ENCODE measurements at regions not wholly inside any gene's neighbourhood (a gene's known extent, or its start where the extent isn't known, plus 50 kb on each side); places are given as distances from the start of the nearest gene placed in this dataset.

GRCh38 chr11:134764966-134765365 lies 352.9 kb upstream of the B3GAT1 start:
- Histone ChIP-seq H3K9me3 (ENCODE audit: control insufficient read depth, insufficient read depth, low read length) (no peaks in the 10 kb centered on the region), H3K9ac (ENCODE audit: low read depth, low read length) (no peak overlapping the region)

GRCh38 chr11:134764367-134764766 lies 352.3 kb upstream of the B3GAT1 start:
- Histone ChIP-seq H3K4me1 (ENCODE audit: insufficient read depth, low read length) (no peaks in the 10 kb centered on the region; the same call in 1 of the 2 replicates), H3K36me3 (ENCODE audit: insufficient read depth, low read length) (no peaks in the 10 kb centered on the region), H3K9me3 (ENCODE audit: control insufficient read depth, insufficient read depth, low read length) (no peaks in the 10 kb centered on the region), H3K9ac (ENCODE audit: low read depth, low read length) (no peak overlapping the region)

More at GRCh38 chr11:134764966-134765365, 352.9 kb upstream of the B3GAT1 start:
- H3K36me3 ChIP-seq (ENCODE audit: insufficient read depth, low read length): no peaks in the 10 kb centered on the region
- H3K4me1 ChIP-seq (ENCODE audit: insufficient read depth, low read length): no peaks in the 10 kb centered on the region; the same call in 1 of the 2 replicates

- Histone ChIP-seq H3K36me3 (ENCODE audit: insufficient read depth, low read length) (no peaks in the 10 kb centered on the region), H3K9ac (ENCODE audit: low read depth, low read length) (peak overlapping the region; percentile 52), H3K9me3 (ENCODE audit: control insufficient read depth, insufficient read depth, low read length) (no peaks in the 10 kb centered on the region), H3K4me1 (ENCODE audit: insufficient read depth, low read length) (no peaks in the 10 kb centered on the region; the same call in 1 of the 2 replicates)
Observed at GRCh38 chr11:134763030-134763388, 351.0 kb upstream of the B3GAT1 start.

GRCh38 chr11:134762248-134763029 lies 350.4 kb upstream of the B3GAT1 start:
- peak overlapping the region; percentile 52 for H3K9ac ChIP-seq (ENCODE audit: low read depth, low read length)
- H3K4me1 ChIP-seq (ENCODE audit: insufficient read depth, low read length): no peaks in the 10 kb centered on the region; the same call in 1 of the 2 replicates
- H3K9me3 ChIP-seq (ENCODE audit: control insufficient read depth, insufficient read depth, low read length): no peaks in the 10 kb centered on the region
- H3K36me3 ChIP-seq (ENCODE audit: insufficient read depth, low read length): no peaks in the 10 kb centered on the region

- H3K36me3 ChIP-seq (ENCODE audit: insufficient read depth, low read length): no peaks in the 10 kb centered on the region
- peak overlapping the region; percentile 52; the same call in 1 of the 2 replicates for H3K9ac ChIP-seq (ENCODE audit: low read depth, low read length)
- no peaks in the 10 kb centered on the region; the same call in 1 of the 2 replicates for H3K4me1 ChIP-seq (ENCODE audit: insufficient read depth, low read length)
- H3K9me3 ChIP-seq (ENCODE audit: control insufficient read depth, insufficient read depth, low read length): no peaks in the 10 kb centered on the region
Observed at GRCh38 chr11:134761926-134762247, 349.8 kb upstream of the B3GAT1 start.

- Histone ChIP-seq H3K9me3 (ENCODE audit: control insufficient read depth, insufficient read depth, low read length) (no peaks in the 10 kb centered on the region), H3K9ac (ENCODE audit: low read depth, low read length) (peak overlapping the region; percentile 52; the same call in 1 of the 2 replicates), H3K36me3 (ENCODE audit: insufficient read depth, low read length) (no peaks in the 10 kb centered on the region)
Observed at GRCh38 chr11:134761386-134761785, 349.3 kb upstream of the B3GAT1 start.

GRCh38 chr11:134760957-134761356 lies 348.9 kb upstream of the B3GAT1 start:
- Histone ChIP-seq H3K4me1 (ENCODE audit: insufficient read depth, low read length) (no peaks in the 10 kb centered on the region; the same call in 1 of the 2 replicates), H3K9me3 (ENCODE audit: control insufficient read depth, insufficient read depth, low read length) (no peaks in the 10 kb centered on the region), H3K36me3 (ENCODE audit: insufficient read depth, low read length) (no peaks in the 10 kb centered on the region), H3K9ac (ENCODE audit: low read depth, low read length) (no peak overlapping the region)

More at GRCh38 chr11:134761386-134761785, 349.3 kb upstream of the B3GAT1 start:
- H3K4me1 ChIP-seq (ENCODE audit: insufficient read depth, low read length): no peaks in the 10 kb centered on the region; the same call in 1 of the 2 replicates

- no peaks in the 10 kb centered on the region; the same call in 1 of the 2 replicates for H3K4me1 ChIP-seq (ENCODE audit: insufficient read depth, low read length)
- H3K9ac ChIP-seq (ENCODE audit: low read depth, low read length): no peak overlapping the region
- H3K9me3 ChIP-seq (ENCODE audit: control insufficient read depth, insufficient read depth, low read length): no peaks in the 10 kb centered on the region
- H3K36me3 ChIP-seq (ENCODE audit: insufficient read depth, low read length): no peaks in the 10 kb centered on the region
Observed at GRCh38 chr11:134760299-134760698, 348.3 kb upstream of the B3GAT1 start.

GRCh38 chr11:134759855-134760254 lies 347.8 kb upstream of the B3GAT1 start:
- H3K4me1 ChIP-seq (ENCODE audit: insufficient read depth, low read length): no peaks in the 10 kb centered on the region; the same call in 1 of the 2 replicates
- H3K9me3 ChIP-seq (ENCODE audit: control insufficient read depth, insufficient read depth, low read length): no peaks in the 10 kb centered on the region
- no peaks in the 10 kb centered on the region for H3K36me3 ChIP-seq (ENCODE audit: insufficient read depth, low read length)
- no peak overlapping the region for H3K9ac ChIP-seq (ENCODE audit: low read depth, low read length)

- Histone ChIP-seq H3K9me3 (ENCODE audit: control insufficient read depth, insufficient read depth, low read length) (no peaks in the 10 kb centered on the region), H3K4me1 (ENCODE audit: insufficient read depth, low read length) (no peaks in the 10 kb centered on the region; the same call in 1 of the 2 replicates), H3K9ac (ENCODE audit: low read depth, low read length) (no peak overlapping the region)
Observed at GRCh38 chr11:134759274-134759673, 347.2 kb upstream of the B3GAT1 start.

GRCh38 chr11:134758342-134758931 lies 346.4 kb upstream of the B3GAT1 start:
- Histone ChIP-seq H3K9me3 (ENCODE audit: control insufficient read depth, insufficient read depth, low read length) (no peaks in the 10 kb centered on the region), H3K9ac (ENCODE audit: low read depth, low read length) (no peak overlapping the region), H3K36me3 (ENCODE audit: insufficient read depth, low read length) (no peaks in the 10 kb centered on the region), H3K4me1 (ENCODE audit: insufficient read depth, low read length) (no peaks in the 10 kb centered on the region; the same call in 1 of the 2 replicates)

More at GRCh38 chr11:134759274-134759673, 347.2 kb upstream of the B3GAT1 start:
- no peaks in the 10 kb centered on the region for H3K36me3 ChIP-seq (ENCODE audit: insufficient read depth, low read length)

GRCh38 chr11:134757633-134758032 lies 345.6 kb upstream of the B3GAT1 start:
- Histone ChIP-seq H3K4me1 (ENCODE audit: insufficient read depth, low read length) (no peaks in the 10 kb centered on the region; the same call in 1 of the 2 replicates), H3K36me3 (ENCODE audit: insufficient read depth, low read length) (no peaks in the 10 kb centered on the region), H3K9me3 (ENCODE audit: control insufficient read depth, insufficient read depth, low read length) (no peaks in the 10 kb centered on the region), H3K9ac (ENCODE audit: low read depth, low read length) (no peak overlapping the region)

- Histone ChIP-seq H3K9ac (ENCODE audit: low read depth, low read length) (no peak overlapping the region), H3K36me3 (ENCODE audit: insufficient read depth, low read length) (no peaks in the 10 kb centered on the region), H3K9me3 (ENCODE audit: control insufficient read depth, insufficient read depth, low read length) (no peaks in the 10 kb centered on the region; the same call in 1 of the 2 replicates), H3K4me1 (ENCODE audit: insufficient read depth, low read length) (no peaks in the 10 kb centered on the region; the same call in 1 of the 2 replicates)
Observed at GRCh38 chr11:134756811-134757540, 344.9 kb upstream of the B3GAT1 start.

- Histone ChIP-seq H3K9ac (ENCODE audit: low read depth, low read length) (no peak overlapping the region), H3K4me1 (ENCODE audit: insufficient read depth, low read length) (no peaks in the 10 kb centered on the region), H3K36me3 (ENCODE audit: insufficient read depth, low read length) (no peaks in the 10 kb centered on the region), H3K9me3 (ENCODE audit: control insufficient read depth, insufficient read depth, low read length) (no peaks in the 10 kb centered on the region; the same call in 1 of the 2 replicates)
Observed at GRCh38 chr11:134755535-134755934, 343.5 kb upstream of the B3GAT1 start.

Data from ES-I3 (cell line).